OCI-LY7 (cell line): ENCODE measurements at regions not wholly inside any gene's neighbourhood (a gene's known extent, or its start where the extent isn't known, plus 50 kb on each side); places are given as distances from the start of the nearest gene placed in this dataset.

Experiments
- BruUV-seq: library from RNA; stranded (reverse); fragments of 400-500 nt; replicated peaks from 2 replicates; lab custom pipeline; 2021; lab: Mats Ljungman, UMichigan
- CTCF ChIA-PET: fragments of 300-600 bp; sonication (Branson Sonifier 250); formaldehyde crosslinking; loops from one replicate; lab custom pipeline; 2022; ENCODE audit warnings: antibody characterized with exemption; ENCODE audit not compliant: unreplicated experiment; lab: Charles Lee
- POLR2A ChIA-PET: fragments of 300-600 bp; sonication (Branson Sonifier 250); formaldehyde crosslinking; loops from one replicate; lab custom pipeline; 2022; ENCODE audit warnings: antibody characterized with exemption; lab: Charles Lee
- DNase-seq: peaks from one replicate; pipeline ENCODE4 v3.0.0-alpha.2; 2015; ENCODE audit warnings: low spot score
- H2AFZ ChIP-seq: fragments of 200-600 bp; sonication (generic), shearing (Covaris generic); 2 replicates; pipeline ENCODE4 v1.6.1; 2014; ENCODE audit warnings: mild to moderate bottlenecking, antibody characterized with exemption, low read length, moderate library complexity
- H3K27ac ChIP-seq: fragments of 200-600 bp; sonication (generic); 2 replicates; pipeline ENCODE4 v1.5.1; 2014; ENCODE audit warnings: mixed run types, low read depth, mild to moderate bottlenecking, moderate library complexity, low read length, inconsistent platforms; ENCODE audit not compliant: poor library complexity, severe bottlenecking
- H3K36me3 ChIP-seq: fragments of 200-600 bp; sonication (generic); 2 replicates; pipeline ENCODE4 v1.6.1; 2014; ENCODE audit warnings: mild to moderate bottlenecking, antibody characterized with exemption, low read length, moderate library complexity, mixed read lengths; ENCODE audit not compliant: insufficient read depth
- H3K4me1 ChIP-seq: fragments of 200-600 bp; sonication (generic); 2 replicates; pipeline ENCODE4 v1.5.1; 2014; ENCODE audit warnings: mild to moderate bottlenecking, low read length; ENCODE audit not compliant: insufficient read depth, poor library complexity, severe bottlenecking
- H3K4me2 ChIP-seq: fragments of 200-600 bp; sonication (generic); 2 replicates; pipeline ENCODE4 v1.6.1; 2014; ENCODE audit warnings: mild to moderate bottlenecking, low read length
- H3K4me3 ChIP-seq: fragments of 200-600 bp; sonication (generic); 2 replicates; pipeline ENCODE4 v1.5.1; 2014; ENCODE audit warnings: mild to moderate bottlenecking, low read depth, low read length; ENCODE audit not compliant: poor library complexity, severe bottlenecking
- H3K79me2 ChIP-seq: fragments of 200-600 bp; sonication (generic); 2 replicates; pipeline ENCODE4 v1.6.1; 2016; ENCODE audit warnings: low read depth, mild to moderate bottlenecking, low read length, moderate library complexity, mixed read lengths; ENCODE audit not compliant: insufficient read depth
- H3K9me2 ChIP-seq: fragments of 200-600 bp; sonication (generic); 2 replicates; pipeline ENCODE4 v1.6.1; 2016; ENCODE audit warnings: mild to moderate bottlenecking, low read length, mixed read lengths; ENCODE audit not compliant: insufficient read depth
- H3K9me3 ChIP-seq: fragments of 200-600 bp; sonication (generic); 2 replicates; pipeline ENCODE4 v1.6.1; 2014; ENCODE audit warnings: mild to moderate bottlenecking, mixed run types, low read length, mixed read lengths
- H4K20me1 ChIP-seq: fragments of 200-600 bp; sonication (generic); 2 replicates; pipeline ENCODE4 v1.6.1; 2014; ENCODE audit warnings: mild to moderate bottlenecking, antibody characterized with exemption, low read length, moderate library complexity, mixed read lengths; ENCODE audit not compliant: insufficient read depth
- CTCF ChIP-seq: fragments of 200-600 bp; sonication (generic); conservative IDR thresholded peaks from 2 replicates; pipeline ENCODE4 v1.5.1; 2014; ENCODE audit warnings: mild to moderate bottlenecking, antibody characterized with exemption, low read length, moderate library complexity, mixed read lengths
- EZH2phosphoT487 ChIP-seq: fragments of 200-600 bp; sonication (generic); IDR thresholded peaks from 2 replicates; pipeline ENCODE4 v1.6.1; 2018; ENCODE audit warnings: low read depth, borderline replicate concordance, mild to moderate bottlenecking, mixed run types, antibody characterized with exemption, low read length, moderate library complexity, mixed read lengths
- intact Hi-C: fragments of 100-400 bp; cut with micrococcal nuclease; formaldehyde crosslinking; loops from one replicate; pipeline ENCODE4 v1.10.0; 2022; ENCODE audit not compliant: unreplicated experiment

DNA sequence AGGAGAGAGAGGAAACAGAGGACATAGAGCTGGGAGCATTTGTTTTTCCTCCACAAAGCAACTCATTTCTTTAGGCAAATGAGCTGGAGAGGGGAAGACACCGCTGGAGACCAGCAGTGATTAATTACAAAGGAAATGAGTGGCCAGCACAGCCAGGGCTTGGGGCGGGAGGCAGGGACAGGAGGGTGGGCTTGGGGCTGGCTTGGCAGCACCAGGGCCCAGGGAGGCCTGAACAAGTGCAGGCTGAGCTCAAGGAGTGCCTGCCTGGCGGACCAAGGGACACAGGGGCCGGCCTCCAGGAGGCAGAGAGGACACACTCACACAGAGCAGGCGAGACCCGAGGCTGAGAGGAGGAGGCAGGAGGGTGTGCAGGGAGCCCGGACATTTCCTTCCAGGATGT, 149.0 kb upstream of the UNC5B start:
- no peak overlapping the region for H3K4me2 ChIP-seq
- no peaks in the 10 kb centered on the region for H3K4me1 ChIP-seq
- no peaks in the 10 kb centered on the region for H4K20me1 ChIP-seq
- no peak overlapping the region for H3K4me3 ChIP-seq
- no peaks in the 10 kb centered on the region for H3K79me2 ChIP-seq
- H2AFZ ChIP-seq = no peak overlapping the region
- H3K27ac ChIP-seq = no peak overlapping the region
- POLR2A ChIA-PET = interaction anchor here (1.0 kb wide), 1 partner anchor 20 kb away, joined by 3 read pairs; no protein-coding TSS in a partner anchor
- TF ChIP-seq CTCF (no peak), EZH2phosphoT487 (no peak)
- DNase-seq = no peak
- H3K9me3 ChIP-seq = no peaks in the 10 kb centered on the region
- CTCF ChIA-PET = no interaction called here
- BruUV-seq = no TSS peak
- no peaks in the 10 kb centered on the region for H3K36me3 ChIP-seq
- H3K9me2 ChIP-seq = no peaks in the 10 kb centered on the region
- intact Hi-C loops = no loop called here

GRCh38 chr10:71064413-71065118, 147.8 kb upstream of the UNC5B start:
- no TSS peak for BruUV-seq
- Histone ChIP-seq H2AFZ (no peak overlapping the region), H4K20me1 (no peaks in the 10 kb centered on the region), H3K4me3 (no peak overlapping the region), H3K9me2 (no peaks in the 10 kb centered on the region), H3K36me3 (no peaks in the 10 kb centered on the region), H3K27ac (no peak overlapping the region), H3K79me2 (no peaks in the 10 kb centered on the region), H3K4me1 (no peaks in the 10 kb centered on the region), H3K9me3 (no peaks in the 10 kb centered on the region), H3K4me2 (no peak overlapping the region)
- DNase-seq = no peak
- CTCF ChIA-PET = no interaction called here
- TF ChIP-seq CTCF (0 out of 2 replicates have a peak, but pooled peaks have one; percentile 17), EZH2phosphoT487 (no peak)
- POLR2A ChIA-PET = no interaction called here
- intact Hi-C loops = no loop called here

DNA sequence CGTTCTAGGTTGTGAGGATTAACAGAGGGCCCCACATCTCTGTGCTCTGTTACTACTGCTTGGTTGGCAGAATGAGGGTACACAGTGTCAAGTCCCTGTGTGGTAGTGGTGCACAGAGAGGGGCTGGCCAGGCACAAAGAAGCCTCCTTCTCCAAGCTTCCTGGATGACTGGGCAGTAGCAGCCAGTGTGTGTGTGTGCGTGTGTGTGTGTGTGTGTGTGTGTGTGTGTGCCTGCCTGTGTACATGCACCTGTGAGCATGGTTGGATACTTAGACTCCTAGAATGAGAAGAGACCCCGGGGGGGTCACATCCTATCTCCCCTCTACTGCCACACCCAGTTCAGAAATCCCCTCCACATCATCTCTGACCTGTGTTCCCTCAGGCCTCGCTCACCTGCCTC, 146.7 kb upstream of the UNC5B start:
- BruUV-seq = no TSS peak
- no peak for DNase-seq
- intact Hi-C loops = no loop called here

More for the DNA sequence above, 146.7 kb upstream of the UNC5B start:
- Histone ChIP-seq H3K4me3 (no peak overlapping the region), H4K20me1 (no peaks in the 10 kb centered on the region), H3K36me3 (no peaks in the 10 kb centered on the region), H3K9me3 (no peaks in the 10 kb centered on the region), H3K27ac (no peak overlapping the region), H3K79me2 (no peaks in the 10 kb centered on the region), H3K9me2 (no peaks in the 10 kb centered on the region), H3K4me2 (no peak overlapping the region), H3K4me1 (no peaks in the 10 kb centered on the region), H2AFZ (no peak overlapping the region)
- ChIA-PET CTCF (interaction anchor here (0.6 kb wide), 1 partner anchor 77 kb away, joined by 4 read pairs; no protein-coding TSS in a partner anchor), POLR2A (no interaction called here)
- TF ChIP-seq CTCF (no peak), EZH2phosphoT487 (no peak)
